GM19193 (cell line): ENCODE measurements at regions not wholly inside any gene's neighbourhood (a gene's known extent, or its start where the extent isn't known, plus 50 kb on each side); places are given as distances from the start of the nearest gene placed in this dataset.

ENCODE experiments used
- POLR2A ChIP-seq: IDR thresholded peaks from 4 replicates; pipeline ENCODE4 v1.6.1; 2011; ENCODE audit not compliant: insufficient read depth, insufficient read length; ENCODE audit errors: extremely low read depth

DNA sequence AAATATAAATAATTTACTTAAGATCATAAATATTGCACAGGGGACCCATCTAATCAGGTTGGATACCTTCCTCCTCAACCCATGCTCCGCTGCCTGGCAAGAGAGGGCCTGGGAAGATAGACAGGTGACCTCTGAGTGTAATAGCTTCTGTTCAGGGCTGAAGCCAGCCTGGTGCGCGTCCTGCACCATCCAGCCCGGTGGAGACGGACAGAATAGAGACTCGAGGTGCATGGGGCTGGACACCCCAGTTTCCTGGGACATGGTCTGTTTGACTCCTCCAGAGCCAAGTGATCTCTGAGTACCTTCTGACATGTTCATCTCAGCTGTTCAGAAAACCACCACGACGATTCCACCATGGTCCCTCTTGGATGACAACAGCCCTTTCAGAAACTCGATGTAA lies 209.3 kb upstream of the MYT1L start:
- no peak for TF ChIP-seq POLR2A

GRCh38 chr2:2536416-2537056 lies 205.5 kb upstream of the MYT1L start:
- TF ChIP-seq POLR2A, result no peak

DNA sequence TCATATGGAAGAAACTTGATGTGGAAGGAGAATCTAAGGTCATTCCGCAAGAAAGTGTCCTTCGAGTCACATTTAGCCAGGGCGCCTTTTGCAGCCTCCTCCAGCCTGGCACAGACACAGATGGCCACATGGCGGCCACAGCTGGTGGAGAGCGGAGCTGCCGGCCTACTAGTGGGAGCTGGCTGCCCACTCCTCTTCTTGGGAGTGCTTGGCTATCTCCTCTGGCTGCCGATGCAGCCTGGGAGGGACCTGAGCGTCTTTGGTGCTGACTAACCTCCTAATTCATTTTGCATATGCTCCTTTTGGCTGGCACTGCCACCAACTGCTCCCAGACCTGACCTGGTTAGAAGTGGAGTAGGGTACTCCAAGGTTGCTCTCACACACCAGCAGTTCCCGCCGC lies 199.3 kb upstream of the MYT1L start:
- TF ChIP-seq POLR2A, result no peak

GRCh38 chr2:2528846-2529245 lies 197.8 kb upstream of the MYT1L start:
- no peak for TF ChIP-seq POLR2A

GRCh38 chr2:2527148-2527547 lies 196.1 kb upstream of the MYT1L start:
- no peak for TF ChIP-seq POLR2A

- no peak for TF ChIP-seq POLR2A
Observed at GRCh38 chr2:2524348-2524941, 193.4 kb upstream of the MYT1L start.

GRCh38 chr2:2523461-2524347 lies 192.6 kb upstream of the MYT1L start:
- no peak for TF ChIP-seq POLR2A

DNA sequence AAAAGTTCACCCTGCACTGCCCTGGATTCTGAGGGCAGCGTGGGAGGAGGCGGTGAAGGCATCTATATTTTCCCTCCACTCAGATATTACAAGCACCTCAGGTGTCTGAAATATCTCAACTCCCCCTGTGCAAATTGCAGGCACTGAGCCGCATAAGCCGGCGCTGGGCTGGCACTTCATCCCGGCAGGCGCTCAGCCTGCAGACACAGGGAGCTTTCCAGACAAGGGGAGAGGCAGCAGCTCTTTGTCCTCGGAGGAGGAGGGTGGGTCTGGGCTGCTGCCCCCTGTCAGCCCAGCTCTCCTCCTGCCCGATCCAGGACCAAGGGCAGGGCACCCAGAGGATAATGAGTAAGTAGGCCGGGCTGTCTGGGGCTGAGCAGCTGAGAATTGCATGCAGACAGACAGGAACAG lies 189.3 kb upstream of the MYT1L start:
- no peak for TF ChIP-seq POLR2A

DNA sequence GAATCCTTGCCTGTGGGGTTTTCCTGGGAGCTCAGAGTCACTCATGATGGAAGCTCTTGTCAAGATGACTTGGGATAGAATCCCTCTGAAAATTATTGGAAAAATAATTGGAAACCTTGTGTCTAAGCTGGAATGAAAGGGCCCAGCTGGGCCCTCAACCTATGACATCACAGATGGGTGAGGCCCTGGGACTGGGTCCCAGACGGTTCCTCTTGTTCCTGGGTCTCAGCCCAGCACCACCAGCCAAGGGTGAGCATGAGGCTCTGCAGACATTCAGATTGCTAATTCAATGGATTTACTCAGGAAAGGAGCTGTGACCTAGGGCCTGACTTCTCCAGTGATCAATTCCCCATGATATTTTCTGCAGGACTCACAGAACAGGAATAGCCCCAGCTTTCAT lies 188.3 kb upstream of the MYT1L start:
- no peak for TF ChIP-seq POLR2A

DNA sequence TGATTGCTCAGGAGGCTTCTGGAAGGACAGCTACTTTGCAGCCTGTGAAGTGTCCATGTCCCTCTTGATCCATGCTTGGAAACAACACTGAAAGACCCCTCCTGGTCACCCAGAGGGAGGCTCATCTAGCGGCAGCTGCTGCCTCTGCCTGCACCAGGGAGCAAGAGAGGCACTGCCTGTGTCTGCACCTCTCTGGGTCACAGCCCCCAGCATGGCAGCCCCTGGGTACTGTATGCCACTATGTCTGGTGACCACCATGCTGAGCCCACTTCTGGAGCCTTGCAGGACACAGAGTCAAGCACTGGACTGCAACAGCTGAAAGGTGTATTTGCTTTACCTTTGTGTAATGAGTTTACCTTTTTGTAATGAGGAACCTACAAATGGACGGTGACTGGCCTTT lies 186.3 kb upstream of the MYT1L start:
- no peak for TF ChIP-seq POLR2A

DNA sequence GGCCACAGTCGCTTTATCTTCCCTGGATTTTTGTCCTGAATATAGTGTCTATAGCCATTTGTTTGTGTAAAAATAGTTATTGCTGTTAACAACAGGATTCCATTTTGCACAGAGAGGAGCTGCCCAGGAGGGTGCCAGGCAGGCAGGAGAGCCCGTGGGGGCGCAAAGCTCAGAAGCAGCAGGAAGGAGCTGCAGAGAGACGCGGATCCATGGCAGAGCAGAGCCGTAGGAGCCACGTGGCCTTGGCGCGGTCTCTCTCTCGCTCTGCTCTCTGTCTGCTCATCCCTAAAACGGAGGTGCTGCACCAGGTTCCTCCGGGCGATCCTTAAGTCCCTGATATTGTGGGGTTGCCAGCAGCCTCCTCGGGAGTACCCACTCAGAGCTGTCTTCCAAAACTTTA lies 185.3 kb upstream of the MYT1L start:
- no peak for TF ChIP-seq POLR2A

DNA sequence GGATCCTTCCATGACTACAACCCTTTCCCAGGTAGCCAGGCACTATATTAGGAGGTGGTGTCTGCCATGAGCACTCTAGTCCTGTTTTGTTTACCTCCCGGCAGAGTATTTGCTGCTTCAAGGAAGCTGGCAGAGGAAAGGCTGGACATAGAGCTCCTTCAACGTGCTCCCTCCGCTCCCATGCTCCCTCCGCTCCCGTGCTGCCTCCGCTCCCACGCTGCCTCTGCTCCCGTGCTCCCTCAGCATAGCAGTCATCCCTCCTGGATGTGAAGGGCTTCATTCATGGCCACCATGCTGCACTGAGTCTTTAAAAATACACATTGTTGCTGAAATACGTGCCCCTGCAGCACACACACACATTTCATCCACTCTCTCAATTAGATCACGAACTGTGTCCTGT lies 181.9 kb upstream of the MYT1L start:
- no peak for TF ChIP-seq POLR2A

GRCh38 chr2:2507417-2507997 lies 176.4 kb upstream of the MYT1L start:
- TF ChIP-seq POLR2A, result no peak

DNA sequence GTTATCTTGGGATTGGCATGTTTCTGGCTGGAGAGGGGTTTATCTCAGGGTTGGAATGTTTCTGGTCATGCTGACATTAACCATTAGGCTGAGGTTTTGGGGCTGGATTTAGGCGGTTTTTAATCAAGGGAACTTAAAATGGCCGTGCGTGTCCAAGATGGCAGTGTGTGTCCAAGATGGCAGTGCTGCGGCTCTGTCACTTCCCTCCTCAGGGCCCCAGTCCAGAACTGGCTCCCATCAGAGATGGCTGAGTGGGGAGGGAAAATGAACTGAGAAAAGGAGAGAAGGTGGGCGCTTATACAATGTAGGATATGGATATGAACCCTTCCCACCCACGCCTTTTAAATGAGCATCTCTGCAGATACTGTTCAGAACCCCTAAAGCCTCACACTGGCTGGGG lies 175.5 kb upstream of the MYT1L start:
- no peak for TF ChIP-seq POLR2A

DNA sequence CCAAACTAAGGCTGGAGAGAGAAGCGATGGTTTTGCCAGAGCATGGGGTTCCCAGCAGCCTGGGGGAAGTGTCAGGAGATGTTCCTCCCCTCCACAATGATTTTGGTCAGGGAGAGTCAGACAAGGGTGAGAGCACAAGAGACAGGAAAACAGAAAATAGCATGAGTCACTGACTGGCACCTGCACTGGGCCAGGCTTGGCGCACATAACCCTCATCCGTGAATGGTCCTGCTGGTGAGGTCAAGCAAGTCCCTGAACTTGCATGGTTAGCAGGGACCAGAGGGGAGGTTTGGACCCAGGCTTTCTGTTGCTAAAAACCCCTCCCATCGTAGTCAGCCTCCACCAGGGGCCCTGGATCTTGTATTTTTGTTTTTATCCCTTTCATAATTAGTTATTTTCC lies 174.5 kb upstream of the MYT1L start:
- TF ChIP-seq POLR2A, result no peak
